Suprapubic skin (tissue), 4 donors: ENCODE measurements at regions not wholly inside any gene's neighbourhood (a gene's known extent, or its start where the extent isn't known, plus 50 kb on each side); places are given as distances from the start of the nearest gene placed in this dataset.
"Not testable (repeated sequence)": the region's sequence is repeated elsewhere in the genome, so short reads cannot be mapped to it uniquely, and the experiment has no call there.

Experiments
- DNase-seq, 2 donors: peaks; one replicate each; pipeline ENCODE4 v3.0.0-alpha.2; 2019; ENCODE audit warnings: low spot score in 2 of 2
- H3K27ac ChIP-seq: fragments of 200-600 bp; sonication (generic); one replicate; pipeline ENCODE4 v1.5.1; 2019
- H3K27me3 ChIP-seq: fragments of 200-600 bp; sonication (generic); one replicate; pipeline ENCODE4 v1.5.1; 2019
- H3K36me3 ChIP-seq: fragments of 200-600 bp; sonication (generic); one replicate; pipeline ENCODE4 v1.5.1; 2019
- H3K4me1 ChIP-seq: fragments of 200-600 bp; sonication (generic); one replicate; pipeline ENCODE4 v1.5.1; 2019
- H3K4me3 ChIP-seq: fragments of 200-600 bp; sonication (generic); one replicate; pipeline ENCODE4 v1.5.1; 2019; ENCODE audit warnings: mild to moderate bottlenecking
- H3K9me3 ChIP-seq: fragments of 200-600 bp; sonication (generic); one replicate; pipeline ENCODE4 v1.5.1; 2019
- EP300 ChIP-seq: sonication (generic); formaldehyde crosslinking; IDR thresholded peaks from one replicate; pipeline ENCODE4 v1.6.1; 2017; ENCODE audit warnings: antibody characterized with exemption
- POLR2A ChIP-seq, 2 donors: fragments of 450-650 bp; IDR thresholded peaks; one replicate each; pipeline ENCODE4 v1.6.1; 2017; ENCODE audit warnings: antibody characterized with exemption in 2 of 2, mild to moderate bottlenecking in 2 of 2, moderate library complexity in 2 of 2
- POLR2AphosphoS5 ChIP-seq, 3 donors: sonication (generic); formaldehyde crosslinking; IDR thresholded peaks; one replicate each; pipeline ENCODE4 v1.6.1; 2017; ENCODE audit warnings: antibody characterized with exemption in 3 of 3
- WGBS: methylation state at CpG from one replicate; pipeline ENCODE4 v1.1.5; 2018; 5-methylcytosine and 5-hydroxymethylcytosine counted together
- TF ChIP-seq, protein P1 (sequence below), 2 donors: fragments of 200-600 bp in 1 of 2; fragments of 450-650 bp in 1 of 2; sonication (generic) in 1 of 2; IDR thresholded peaks; one replicate each; pipeline ENCODE4 v1.5.1; 2016 to 2019; ENCODE audit warnings: antibody characterized with exemption in 2 of 2, mild to moderate bottlenecking in 1 of 2, moderate library complexity in 1 of 2

DNA sequence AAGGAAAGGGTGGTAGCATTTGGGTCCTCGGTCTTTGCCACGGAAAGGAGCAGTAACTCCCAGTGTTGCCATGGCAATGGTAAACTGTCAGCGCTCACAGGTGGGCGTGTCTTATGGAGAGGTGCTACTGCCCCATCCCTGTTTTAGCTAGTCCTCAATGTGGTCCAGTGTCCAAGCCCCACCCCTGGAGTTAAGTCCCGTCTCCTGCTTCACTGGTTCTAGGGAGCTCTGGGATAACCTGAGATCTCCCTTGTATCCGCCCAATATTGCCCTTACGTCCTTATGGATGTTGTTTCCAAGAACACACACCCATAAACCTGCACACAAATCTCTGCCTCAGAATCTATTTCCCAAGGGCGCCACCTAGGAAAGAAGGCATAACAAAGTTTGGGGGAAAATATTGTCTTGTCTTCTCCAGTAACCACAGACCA, 64.2 kb downstream of the SPRING1 start:
- H3K9me3 ChIP-seq: no peaks in the 10 kb centered on the region
- H3K27ac ChIP-seq: no peak overlapping the region
- no peak for DNase-seq
- peaks cover 6% of the 10 kb centered on the region for H3K4me1 ChIP-seq
- 73% methylated on average over 8 of the region's 8 CpGs for WGBS
- H3K27me3 ChIP-seq: no peaks in the 10 kb centered on the region
- TF ChIP-seq EP300 (no peak), POLR2AphosphoS5 (IDR thresholded peaks at IDR 0.05) (no peak), POLR2A (IDR thresholded peaks at IDR 0.05) (no peak)
- TF ChIP-seq, protein P1, sequence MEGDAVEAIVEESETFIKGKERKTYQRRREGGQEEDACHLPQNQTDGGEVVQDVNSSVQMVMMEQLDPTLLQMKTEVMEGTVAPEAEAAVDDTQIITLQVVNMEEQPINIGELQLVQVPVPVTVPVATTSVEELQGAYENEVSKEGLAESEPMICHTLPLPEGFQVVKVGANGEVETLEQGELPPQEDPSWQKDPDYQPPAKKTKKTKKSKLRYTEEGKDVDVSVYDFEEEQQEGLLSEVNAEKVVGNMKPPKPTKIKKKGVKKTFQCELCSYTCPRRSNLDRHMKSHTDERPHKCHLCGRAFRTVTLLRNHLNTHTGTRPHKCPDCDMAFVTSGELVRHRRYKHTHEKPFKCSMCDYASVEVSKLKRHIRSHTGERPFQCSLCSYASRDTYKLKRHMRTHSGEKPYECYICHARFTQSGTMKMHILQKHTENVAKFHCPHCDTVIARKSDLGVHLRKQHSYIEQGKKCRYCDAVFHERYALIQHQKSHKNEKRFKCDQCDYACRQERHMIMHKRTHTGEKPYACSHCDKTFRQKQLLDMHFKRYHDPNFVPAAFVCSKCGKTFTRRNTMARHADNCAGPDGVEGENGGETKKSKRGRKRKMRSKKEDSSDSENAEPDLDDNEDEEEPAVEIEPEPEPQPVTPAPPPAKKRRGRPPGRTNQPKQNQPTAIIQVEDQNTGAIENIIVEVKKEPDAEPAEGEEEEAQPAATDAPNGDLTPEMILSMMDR (IDR thresholded peaks at IDR 0.05): no peak
- H3K4me3 ChIP-seq: no peak overlapping the region
- no peaks in the 10 kb centered on the region for H3K36me3 ChIP-seq

DNA sequence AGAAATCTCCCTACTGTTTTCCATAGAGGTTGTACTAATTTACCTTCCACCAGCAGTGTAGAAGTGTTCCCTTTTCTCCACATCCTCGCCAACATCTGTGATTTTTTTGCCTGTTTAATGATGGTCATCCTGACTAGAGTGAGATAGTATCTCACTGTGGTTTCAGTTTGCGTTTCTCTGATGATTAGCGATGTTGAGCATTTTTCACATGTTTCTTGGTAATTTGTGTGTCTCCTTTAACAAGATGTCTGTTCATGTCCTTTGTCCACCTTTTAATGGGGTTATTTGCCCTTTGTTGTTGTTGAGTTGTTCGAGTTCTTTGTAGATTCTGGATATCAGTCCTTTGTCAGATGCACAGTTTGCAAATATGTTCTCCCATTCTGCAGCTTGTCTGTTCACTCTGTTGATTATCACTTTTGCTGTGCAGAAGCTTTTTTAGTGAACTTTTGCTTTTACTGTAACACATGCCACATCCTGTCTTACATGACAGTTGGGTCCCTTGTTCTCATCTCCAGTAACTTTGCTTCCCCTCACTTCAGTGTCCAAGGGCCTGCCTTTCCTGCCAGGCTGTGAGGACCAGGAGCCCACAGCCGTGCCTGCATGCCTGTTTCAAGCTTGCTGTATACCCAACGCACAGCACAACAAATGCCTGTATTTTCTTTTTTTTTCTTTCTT, 64.9 kb downstream of the SPRING1 start:
- no peak overlapping the region for H3K27ac ChIP-seq
- no peaks in the 10 kb centered on the region for H3K9me3 ChIP-seq
- no peak for DNase-seq
- H3K27me3 ChIP-seq: no peaks in the 10 kb centered on the region
- H3K4me1 ChIP-seq: peaks cover 6% of the 10 kb centered on the region
- 76% methylated on average over 6 of the region's 6 CpGs for WGBS
- H3K36me3 ChIP-seq: no peaks in the 10 kb centered on the region
- H3K4me3 ChIP-seq: no peak overlapping the region
- TF ChIP-seq POLR2AphosphoS5 (IDR thresholded peaks at IDR 0.05): no peak
- TF ChIP-seq POLR2A (IDR thresholded peaks at IDR 0.05): no peak
- TF ChIP-seq, protein P1 (IDR thresholded peaks at IDR 0.05): no peak
- no peak for TF ChIP-seq EP300

DNA sequence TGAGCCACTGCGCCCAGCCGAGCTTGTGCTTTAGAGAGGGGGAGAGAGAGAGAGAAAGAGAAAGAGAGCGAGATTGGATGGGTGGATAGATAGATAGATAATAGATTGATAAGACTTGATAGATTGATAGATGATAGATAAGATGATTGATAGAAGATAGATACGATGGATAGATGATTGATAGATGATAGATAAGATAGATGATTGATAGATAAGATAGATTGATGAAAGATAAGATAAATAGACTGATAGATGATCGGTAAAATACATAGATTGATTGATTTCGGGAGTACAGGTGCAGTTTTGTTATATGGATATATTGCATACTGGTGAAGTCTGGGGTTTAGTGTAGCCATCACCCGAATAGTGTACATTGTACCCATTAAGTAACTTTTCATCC, 65.9 kb downstream of the SPRING1 start:
- Histone ChIP-seq H3K36me3 (no peaks in the 10 kb centered on the region), H3K4me3 (no peak overlapping the region), H3K27ac (no peak overlapping the region), H3K4me1 (no peaks in the 10 kb centered on the region), H3K27me3 (no peaks in the 10 kb centered on the region), H3K9me3 (no peaks in the 10 kb centered on the region)
- 87% methylated on average over 7 of the region's 7 CpGs for WGBS
- no peak for DNase-seq
- TF ChIP-seq POLR2A (IDR thresholded peaks at IDR 0.05) (no peak), POLR2AphosphoS5 (IDR thresholded peaks at IDR 0.05) (no peak), EP300 (no peak)
- TF ChIP-seq, protein P1 (IDR thresholded peaks at IDR 0.05): no peak

DNA sequence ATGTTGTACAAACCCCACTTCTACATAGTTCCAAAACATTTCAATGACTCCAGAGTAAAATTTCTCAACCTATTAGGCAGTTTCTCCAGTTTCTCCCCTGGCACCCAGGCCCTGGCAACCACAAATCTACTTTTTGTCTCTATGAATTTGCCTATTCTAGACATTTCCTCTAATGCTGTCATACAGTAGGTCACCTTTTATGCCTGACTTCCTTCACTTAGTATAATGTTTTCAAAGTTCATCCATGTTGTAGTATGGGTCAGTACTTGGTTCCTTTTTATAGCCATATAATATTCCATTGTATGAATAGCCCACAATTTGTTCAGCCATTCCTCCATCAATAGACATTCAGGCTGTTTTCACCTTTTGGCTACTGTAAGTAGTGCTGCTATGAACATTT, 67.0 kb downstream of the SPRING1 start:
- Histone ChIP-seq H3K4me1 (no peaks in the 10 kb centered on the region), H3K27ac (no peak overlapping the region), H3K4me3 (no peak overlapping the region), H3K9me3 (no peaks in the 10 kb centered on the region), H3K27me3 (no peaks in the 10 kb centered on the region), H3K36me3 (no peaks in the 10 kb centered on the region)
- DNase-seq: no peak
- TF ChIP-seq POLR2AphosphoS5 (IDR thresholded peaks at IDR 0.05): no peak
- TF ChIP-seq, protein P1 (IDR thresholded peaks at IDR 0.05): no peak
- TF ChIP-seq POLR2A (IDR thresholded peaks at IDR 0.05): no peak
- TF ChIP-seq EP300: no peak

DNA sequence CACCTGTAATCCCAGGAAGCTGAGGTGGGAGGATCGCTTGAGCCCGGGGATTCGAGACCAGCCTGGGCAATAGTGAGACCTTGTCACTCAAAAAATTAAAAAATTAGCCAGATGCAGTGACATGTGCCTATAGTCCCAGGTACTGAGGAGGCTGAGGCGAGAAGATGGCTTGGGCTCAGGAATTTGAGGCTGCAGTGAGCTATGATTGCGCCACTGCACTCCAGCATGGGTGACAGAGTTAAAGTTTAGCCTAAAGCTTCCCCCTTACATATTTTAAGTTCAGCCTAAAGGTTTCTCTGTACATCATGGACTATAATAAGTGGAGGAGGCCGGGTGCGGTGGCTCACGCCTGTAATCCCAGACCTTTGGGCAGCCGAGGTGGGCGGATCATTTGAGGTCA, 70.1 kb downstream of the SPRING1 start:
- DNase-seq: no peak
- peaks cover 3% of the 10 kb centered on the region for H3K4me1 ChIP-seq
- H3K27me3 ChIP-seq: no peaks in the 10 kb centered on the region
- no peaks in the 10 kb centered on the region for H3K36me3 ChIP-seq
- no peak overlapping the region for H3K4me3 ChIP-seq
- H3K9me3 ChIP-seq: no peaks in the 10 kb centered on the region
- TF ChIP-seq POLR2AphosphoS5 (IDR thresholded peaks at IDR 0.05) (no peak), POLR2A (IDR thresholded peaks at IDR 0.05) (no peak), EP300 (no peak)
- TF ChIP-seq, protein P1 (IDR thresholded peaks at IDR 0.05): no peak
- WGBS: 94% methylated on average over 10 of the region's 10 CpGs
- H3K27ac ChIP-seq: no peak overlapping the region

DNA sequence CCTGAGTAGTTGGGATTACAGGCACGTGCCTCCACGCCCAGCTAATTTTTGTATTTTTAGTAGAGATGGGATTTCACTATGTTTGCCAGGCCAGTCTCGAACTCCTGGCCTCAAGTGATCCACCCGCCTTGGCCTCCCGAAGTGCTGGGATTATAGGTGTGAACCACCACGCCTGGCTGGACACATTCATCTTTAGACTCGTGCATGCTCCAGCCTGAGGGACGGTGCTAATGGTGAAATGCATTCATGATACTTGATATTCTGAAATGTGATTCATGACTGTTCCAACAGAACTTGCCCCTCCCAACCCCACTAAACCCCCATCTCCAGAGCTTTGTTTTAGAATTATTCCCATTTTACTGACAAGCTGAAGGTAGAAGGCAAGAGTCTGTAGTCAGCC, 71.0 kb downstream of the SPRING1 start:
- H3K27ac ChIP-seq, H3K4me1 ChIP-seq, DNase-seq, H3K4me3 ChIP-seq, H3K36me3 ChIP-seq, H3K9me3 ChIP-seq, H3K27me3 ChIP-seq: not testable (repeated sequence)
- WGBS: 94% methylated on average over 8 of the region's 8 CpGs
